GM21529 (cell line): ENCODE measurements at regions not wholly inside any gene's neighbourhood (a gene's known extent, or its start where the extent isn't known, plus 50 kb on each side); places are given as distances from the start of the nearest gene placed in this dataset.
"Not testable (repeated sequence)": the region's sequence is repeated elsewhere in the genome, so short reads cannot be mapped to it uniquely, and the experiment has no call there.

Experiments used
- ATAC-seq: cut with Tn5 transposase; IDR thresholded peaks from one replicate; pipeline ENCODE4 v1.9.1; 2021; ENCODE audit not compliant: unreplicated experiment

DNA sequence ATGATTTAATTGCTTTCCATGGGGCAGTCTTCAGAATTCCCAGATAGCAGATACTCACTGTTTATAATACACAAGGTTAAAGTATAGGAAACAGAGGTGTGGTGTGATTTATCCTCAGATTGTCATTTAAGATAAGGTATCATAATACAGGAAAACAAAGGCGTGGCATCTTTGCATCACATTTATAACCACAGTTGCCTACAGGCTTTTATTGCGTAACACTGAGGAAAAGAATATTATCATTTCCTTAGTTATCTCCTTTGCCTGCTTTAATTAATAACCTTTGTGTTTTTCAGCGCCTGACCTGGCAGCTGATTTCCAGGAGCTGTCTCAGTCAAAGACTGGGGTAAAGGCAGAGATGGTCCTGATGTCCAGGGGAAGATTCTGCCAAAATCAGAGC, 68.8 kb downstream of the SSX7 start:
- no peak for ATAC-seq

DNA sequence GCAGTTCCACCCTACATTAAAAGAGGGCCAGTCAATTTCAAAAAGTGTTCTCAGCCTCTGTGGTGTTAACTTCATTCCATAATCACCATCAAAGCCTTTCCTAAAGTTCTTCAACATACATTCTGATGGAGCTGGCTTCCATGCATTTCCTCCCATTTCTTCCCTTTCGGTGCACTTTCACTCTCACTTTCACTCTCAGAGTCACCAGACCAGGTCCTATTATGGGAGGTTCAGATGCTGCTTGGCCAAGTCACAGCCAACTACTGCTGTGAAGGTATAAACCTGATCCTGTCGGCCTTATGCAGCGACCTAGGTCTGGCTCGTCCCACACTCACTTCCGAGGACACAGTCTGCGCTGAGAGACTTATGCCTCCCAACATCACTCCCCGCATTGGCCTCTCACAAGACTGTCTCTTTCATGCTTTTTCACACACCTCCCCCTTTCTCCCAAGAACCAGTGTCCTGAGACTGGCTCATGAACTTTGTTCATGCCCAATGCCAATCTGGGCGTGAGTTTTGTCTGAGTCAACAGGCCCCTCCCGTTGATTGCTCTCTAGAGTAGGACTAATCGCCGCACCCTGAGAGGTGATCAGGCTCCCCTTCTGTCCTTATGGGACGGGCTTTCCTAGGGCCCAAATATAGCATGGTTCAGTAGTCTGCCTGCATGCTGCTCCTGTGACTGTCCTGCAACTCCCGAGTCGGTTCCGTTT, 60.8 kb upstream of the XAGE1B start:
- ATAC-seq: no peak

DNA sequence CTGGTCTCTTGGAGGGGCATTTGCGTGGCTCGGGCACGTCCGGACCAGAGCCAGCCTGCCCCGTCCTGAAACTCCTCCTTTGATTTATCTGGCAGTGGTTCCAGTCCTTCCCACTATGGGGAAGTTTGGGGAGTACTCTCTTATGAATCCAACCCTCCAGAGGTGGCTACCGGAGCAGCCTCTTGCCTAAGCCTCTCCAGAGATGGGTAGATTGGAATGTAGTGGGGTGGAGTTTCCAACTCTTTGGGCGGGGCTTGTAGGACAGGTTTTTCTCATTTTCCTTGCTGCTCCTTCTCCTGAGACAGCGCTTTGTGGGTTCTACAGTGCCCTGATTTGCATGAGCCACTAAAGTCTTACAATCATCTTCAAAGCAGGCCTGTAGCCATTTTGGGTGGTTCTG, 60.1 kb upstream of the XAGE1B start:
- ATAC-seq: no peak

DNA sequence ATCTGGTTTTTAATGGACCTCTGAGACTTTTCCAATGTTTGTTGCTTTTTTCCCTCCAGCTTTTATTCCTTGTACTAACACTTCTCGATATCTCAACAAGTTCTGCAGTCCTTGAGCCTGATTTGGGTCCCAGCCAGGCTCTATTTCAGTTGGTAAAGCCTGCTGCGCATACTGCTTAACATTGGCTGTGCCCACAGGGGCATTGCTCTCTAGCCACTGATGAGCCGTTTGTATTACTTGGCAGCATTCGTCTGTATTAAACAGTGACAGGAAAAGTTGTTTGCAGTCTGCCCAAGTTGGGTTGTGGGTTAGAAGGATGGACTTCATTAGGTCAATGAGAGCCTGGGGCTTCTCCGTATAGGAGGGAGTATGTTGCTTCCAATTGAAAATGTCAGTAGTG, 59.6 kb upstream of the XAGE1B start:
- no peak for ATAC-seq

DNA sequence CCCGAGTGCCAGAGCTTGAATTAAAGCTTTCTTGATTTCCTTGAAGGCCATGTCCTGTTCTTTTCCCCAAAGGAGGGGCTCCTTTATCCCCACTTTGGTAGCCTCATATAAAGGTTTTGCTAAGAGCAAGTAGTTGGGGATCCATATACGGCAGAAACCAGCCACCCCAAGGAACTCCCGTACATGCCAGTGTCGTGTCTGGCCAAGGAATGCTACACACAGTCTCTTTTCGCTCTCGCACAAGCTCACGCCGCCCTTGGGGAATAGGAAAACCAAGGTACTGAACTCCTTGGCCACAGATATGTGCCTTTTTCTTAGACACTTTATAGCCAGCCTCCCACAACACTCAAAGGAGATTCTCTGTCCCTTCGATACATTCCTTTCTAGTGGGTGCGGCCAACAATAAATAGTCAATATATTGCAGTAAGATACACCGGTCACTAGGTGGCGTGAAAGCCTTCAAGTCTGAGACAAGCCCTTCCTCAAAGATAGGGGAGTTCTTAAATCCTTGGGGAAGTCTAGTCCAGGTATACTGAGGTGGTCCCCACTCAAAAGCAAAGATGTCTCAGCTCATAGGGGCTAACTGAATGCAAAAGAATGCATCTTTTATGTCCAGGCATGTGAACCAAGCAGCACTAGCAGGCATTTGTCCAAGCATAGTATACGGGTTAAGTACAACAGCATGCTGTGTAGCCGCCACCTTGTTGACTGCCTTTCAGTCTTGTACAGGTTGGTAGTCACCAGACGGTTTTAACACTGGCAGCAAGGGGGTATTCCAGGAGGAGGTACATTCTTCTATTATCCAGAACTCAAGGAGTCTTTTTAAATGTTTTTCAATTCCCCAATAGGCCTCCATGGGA, 57.8 kb upstream of the XAGE1B start:
- peak; percentile 62 for ATAC-seq

DNA sequence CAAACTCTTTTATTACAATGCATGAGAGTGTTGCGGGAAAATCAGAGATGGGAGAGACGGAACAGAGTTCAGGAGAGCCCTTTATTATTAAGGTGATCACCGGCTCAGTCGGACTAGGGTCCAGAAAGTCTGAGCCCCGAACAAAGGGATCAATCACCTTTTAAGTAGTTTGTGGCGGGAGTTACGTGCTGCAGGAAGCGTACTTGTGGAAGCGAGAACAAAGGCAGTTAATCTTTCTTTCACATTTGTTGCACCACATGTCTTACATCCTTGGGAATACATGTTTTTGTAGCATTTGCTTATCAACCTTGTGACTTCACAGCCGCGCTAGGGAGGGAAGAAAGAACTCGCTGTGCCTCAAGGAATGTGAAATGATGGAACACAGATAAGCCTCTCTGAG, 51.3 kb upstream of the XAGE1B start:
- not testable (repeated sequence) for ATAC-seq
